Activated CD4-positive, CD25-positive, alpha-beta regulatory T cell treated with anti-CD3 and anti-CD28 coated beads, Interleukin-2, amount 50 U/mL, for 72 hours (primary cell): ENCODE measurements at regions not wholly inside any gene's neighbourhood (a gene's known extent, or its start where the extent isn't known, plus 50 kb on each side); places are given as distances from the start of the nearest gene placed in this dataset.
"Not testable (repeated sequence)": the region's sequence is repeated elsewhere in the genome, so short reads cannot be mapped to it uniquely, and the experiment has no call there.

Experiments used
- DNase-seq: peaks from one replicate; pipeline ENCODE4 v3.0.0; 2021

- no peak for DNase-seq
Measured at GRCh38 chr15:93340406-93340805, 251.4 kb upstream of the RGMA start.

- no peak for DNase-seq
Measured at GRCh38 chr15:93333796-93334195, 244.8 kb upstream of the RGMA start.

- DNase-seq, result not testable (repeated sequence)
Measured at GRCh38 chr15:93333126-93333525, 244.1 kb upstream of the RGMA start.

GRCh38 chr15:93332168-93332553, 243.2 kb upstream of the RGMA start:
- no peak for DNase-seq

- no peak for DNase-seq
Measured at GRCh38 chr15:93331545-93332167, 242.6 kb upstream of the RGMA start.

GRCh38 chr15:93330912-93331544, 242.0 kb upstream of the RGMA start:
- no peak for DNase-seq

GRCh38 chr15:93327364-93327763, 238.4 kb upstream of the RGMA start:
- DNase-seq, result no peak

GRCh38 chr15:93324186-93324975, 235.4 kb upstream of the RGMA start:
- no peak for DNase-seq

- DNase-seq, result no peak
Measured at GRCh38 chr15:93321881-93322282, 232.9 kb upstream of the RGMA start.

GRCh38 chr15:93319121-93319814, 230.3 kb upstream of the RGMA start:
- no peak for DNase-seq

GRCh38 chr15:93317772-93318171, 228.8 kb upstream of the RGMA start:
- no peak for DNase-seq

- DNase-seq, result no peak
Measured at GRCh38 chr15:93314245-93314644, 225.2 kb upstream of the RGMA start.

GRCh38 chr15:93312891-93313486, 224.0 kb upstream of the RGMA start:
- no peak for DNase-seq

- no peak for DNase-seq
Measured at GRCh38 chr15:93311620-93312019, 222.6 kb upstream of the RGMA start.

- DNase-seq, result no peak
Measured at GRCh38 chr15:93308026-93308690, 219.1 kb upstream of the RGMA start.

- DNase-seq, result no peak
Measured at GRCh38 chr15:93307513-93307912, 218.5 kb upstream of the RGMA start.

- no peak for DNase-seq
Measured at GRCh38 chr15:93305306-93305705, 216.3 kb upstream of the RGMA start.

- no peak for DNase-seq
Measured at GRCh38 chr15:93302080-93302765, 213.2 kb upstream of the RGMA start.

- no peak for DNase-seq
Measured at GRCh38 chr15:93300796-93301195, 211.8 kb upstream of the RGMA start.

GRCh38 chr15:93299675-93300074, 210.7 kb upstream of the RGMA start:
- DNase-seq, result no peak

- DNase-seq, result no peak
Measured at GRCh38 chr15:93298901-93299300, 209.9 kb upstream of the RGMA start.
